Endothelial cell of umbilical vein (primary cell): ENCODE measurements at regions not wholly inside any gene's neighbourhood (a gene's known extent, or its start where the extent isn't known, plus 50 kb on each side); places are given as distances from the start of the nearest gene placed in this dataset.

ENCODE experiments used
- BruUV-seq: library from RNA; stranded (reverse); fragments of 400-500 nt; replicated peaks from 2 replicates; lab custom pipeline; 2021; lab: Mats Ljungman, UMichigan
- CTCF ChIA-PET: fragments of 300-600, 350-600 bp; sonication (Branson Sonifier 250); formaldehyde crosslinking; loops from one replicate; lab custom pipeline; 2021; ENCODE audit warnings: antibody characterized with exemption, inconsistent platforms; lab: Charles Lee
- POLR2A ChIA-PET: fragments of 300-600, 350-600 bp; sonication (Branson Sonifier 250); formaldehyde crosslinking; loops from one replicate; lab custom pipeline; 2021; ENCODE audit warnings: antibody characterized with exemption, inconsistent platforms; lab: Charles Lee
- DNase-seq: peaks from one replicate; pipeline ENCODE4 v3.0.0-alpha.2; 2011; ENCODE audit warnings: low read depth, low spot score
- FAIRE-seq: peaks from 2 replicates; lab custom pipeline; 2011; peaks lifted over from hg19 to GRCh38; lab: Jason Lieb, UNC
- H2AFZ ChIP-seq: 2 replicates; pipeline ENCODE4 v1.6.0; 2012; ENCODE audit warnings: low read depth, low read length, control low read depth, inconsistent platforms
- H3K27ac ChIP-seq: 2 replicates; pipeline ENCODE4 v1.5.1; 2011; ENCODE audit warnings: low read depth, mild to moderate bottlenecking, control low read depth, low read length, moderate library complexity; ENCODE audit not compliant: insufficient read depth
- H3K27me3 ChIP-seq, 2 experiments: 2 replicates each; pipeline versions ENCODE4 v1.6.0 to v1.6.1; 2011; ENCODE audit warnings: low read length in 2 of 2, mixed read lengths in 1 of 2; ENCODE audit not compliant: control insufficient read depth in 2 of 2, insufficient read depth in 2 of 2
- H3K36me3 ChIP-seq, 2 experiments: 2 replicates in 1 of 2; 3 replicates in 1 of 2; pipeline ENCODE4 v1.5.1; 2011; ENCODE audit warnings: low read length in 2 of 2, mild to moderate bottlenecking in 1 of 2, moderate library complexity in 1 of 2; ENCODE audit not compliant: control insufficient read depth in 2 of 2, insufficient read depth in 2 of 2; ENCODE audit errors: extremely low read depth in 1 of 2
- H3K4me1 ChIP-seq: 3 replicates; pipeline ENCODE4 v1.5.1; 2011; ENCODE audit warnings: mild to moderate bottlenecking, low read length; ENCODE audit not compliant: control insufficient read depth, insufficient read depth; ENCODE audit errors: extremely low read depth
- H3K4me2 ChIP-seq: 2 replicates; pipeline ENCODE4 v1.6.1; 2011; ENCODE audit warnings: low read length, control low read depth, mixed read lengths; ENCODE audit not compliant: insufficient read depth
- H3K4me3 ChIP-seq, 3 experiments: fragments of 200-600 bp in 1 of 3; sonication (generic), shearing (Covaris generic) in 1 of 3; replicated peaks in 1 of 3; 2 replicates each; pipeline ENCODE4 v1.5.1; 2011 to 2016; ENCODE audit warnings: control low read depth in 3 of 3, low read length in 3 of 3, mild to moderate bottlenecking in 2 of 3, inconsistent platforms in 1 of 3, low read depth in 1 of 3, moderate library complexity in 1 of 3; ENCODE audit not compliant: insufficient read depth in 1 of 3
- H3K79me2 ChIP-seq: 2 replicates; pipeline ENCODE4 v1.6.0; 2012; ENCODE audit warnings: low read length, inconsistent platforms; ENCODE audit not compliant: control insufficient read depth, insufficient read depth
- H3K9ac ChIP-seq: replicated peaks from 2 replicates; pipeline ENCODE3; 2011; ENCODE audit warnings: low read length, control low read depth; ENCODE audit not compliant: insufficient read depth; ENCODE audit errors: extremely low read depth
- H3K9me1 ChIP-seq: replicated peaks from 3 replicates; pipeline ENCODE4 v1.6.0; 2011; ENCODE audit warnings: mild to moderate bottlenecking, low read length; ENCODE audit not compliant: control insufficient read depth, insufficient read depth; ENCODE audit errors: extremely low read depth
- H3K9me3 ChIP-seq: replicated peaks from 2 replicates; pipeline ENCODE4 v1.5.1; 2012; ENCODE audit warnings: low read length, inconsistent platforms; ENCODE audit not compliant: control insufficient read depth, insufficient read depth
- H4K20me1 ChIP-seq: replicated peaks from 2 replicates; pipeline ENCODE3; 2011; ENCODE audit warnings: mild to moderate bottlenecking, low read length; ENCODE audit not compliant: control insufficient read depth, insufficient read depth; ENCODE audit errors: extremely low read depth
- CTCF ChIP-seq, 2 donors: IDR thresholded peaks; 1 replicate in 1 of 2; 2 replicates in 1 of 2; pipeline ENCODE4 v1.5.1; 2011; ENCODE audit warnings: low read length in 2 of 2, mild to moderate bottlenecking in 2 of 2, moderate library complexity in 2 of 2, control low read depth in 1 of 2, inconsistent platforms in 1 of 2, low read depth in 1 of 2; ENCODE audit not compliant: insufficient read depth in 1 of 2; ENCODE audit errors: extremely low read depth in 1 of 2
- EZH2 ChIP-seq: IDR thresholded peaks from 2 replicates; pipeline ENCODE4 v1.6.1; 2012; ENCODE audit warnings: borderline replicate concordance, low read depth, mild to moderate bottlenecking, moderate library complexity, low read length, inconsistent platforms; ENCODE audit not compliant: severe bottlenecking
- FOS ChIP-seq: IDR thresholded peaks from 2 replicates; pipeline ENCODE4 v1.6.1; 2011; ENCODE audit warnings: mild to moderate bottlenecking, low read length, moderate library complexity, borderline replicate concordance; ENCODE audit not compliant: insufficient read depth
- GATA2 ChIP-seq: IDR thresholded peaks from 2 replicates; pipeline ENCODE4 v1.7.0; 2011; ENCODE audit warnings: low read depth, mild to moderate bottlenecking, moderate library complexity, mixed read lengths, low read length; ENCODE audit not compliant: insufficient read length, insufficient read depth
- JUN ChIP-seq: IDR thresholded peaks from 2 replicates; pipeline ENCODE4 v1.6.1; 2011; ENCODE audit warnings: borderline replicate concordance, low read depth; ENCODE audit not compliant: insufficient read length, insufficient read depth
- MAX ChIP-seq: IDR thresholded peaks from 2 replicates; pipeline ENCODE4 v1.6.1; 2011; ENCODE audit not compliant: insufficient read depth, insufficient read length
- MYC ChIP-seq: IDR thresholded peaks from one replicate; pipeline ENCODE4 v1.6.1; 2011; ENCODE audit warnings: mild to moderate bottlenecking, low read depth, low read length
- POLR2A ChIP-seq: IDR thresholded peaks from 2 replicates; pipeline ENCODE4 v1.6.1; 2012; ENCODE audit warnings: low read depth, mild to moderate bottlenecking, control low read depth, low read length
- POLR2AphosphoS5 ChIP-seq: IDR thresholded peaks from 2 replicates; pipeline ENCODE4 v1.6.1; 2012; ENCODE audit warnings: low read depth, mild to moderate bottlenecking, control low read depth, low read length, moderate library complexity; ENCODE audit not compliant: insufficient read depth
- dilution Hi-C: fragments of 300-500 bp; cut with MboI; formaldehyde crosslinking; loops from one replicate; pipeline ENCODE4 v1.15.0; 2019; ENCODE audit warnings: low sequenced_read_pairs; ENCODE audit not compliant: extremely low pct_ligation_motif_present
- intact Hi-C: fragments of 100-400 bp; cut with micrococcal nuclease; formaldehyde crosslinking; loops from one replicate; pipeline ENCODE4 v1.10.0; 2022

DNA sequence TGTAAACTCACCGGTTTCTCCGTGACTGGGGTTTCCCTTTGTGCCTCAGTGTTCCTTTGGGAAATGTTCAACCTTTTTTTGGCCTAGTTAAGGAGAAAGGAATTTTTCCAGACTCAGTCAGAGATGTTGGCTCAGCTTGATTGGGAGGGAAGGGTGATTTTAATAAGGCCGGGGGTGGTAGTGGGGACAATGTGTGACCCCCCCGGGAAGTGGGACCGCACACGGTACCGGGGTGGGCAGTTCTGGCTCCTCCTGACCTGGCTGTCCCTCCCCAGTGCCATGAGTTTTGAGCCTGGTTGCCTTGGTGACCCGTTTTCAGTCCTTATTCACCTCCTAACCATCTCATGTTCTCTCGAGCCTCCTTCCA lies 132.7 kb downstream of the SNX5 start:
- intact Hi-C loops (no loop called here), dilution Hi-C loops (no loop called here)
- FAIRE-seq, result no peak
- Histone ChIP-seq H3K4me1 (peaks cover 5% of the 10 kb centered on the region), H3K4me2 (no peak overlapping the region), H2AFZ (no peak overlapping the region), H3K4me3 (no peak overlapping the region), H3K9me1 (no peaks in the 10 kb centered on the region), H3K27me3 (no peaks in the 10 kb centered on the region), H4K20me1 (no peaks in the 10 kb centered on the region), H3K27ac (no peak overlapping the region), H3K9ac (no peak overlapping the region), H3K36me3 (no peaks in the 10 kb centered on the region), H3K9me3 (no peaks in the 10 kb centered on the region), H3K79me2 (no peaks in the 10 kb centered on the region)
- BruUV-seq, result no TSS peak
- TF ChIP-seq EZH2, result no peak
- no peak for TF ChIP-seq JUN
- TF ChIP-seq CTCF (IDR thresholded peaks at IDR 0.05; ENCODE audit: extremely low read depth in 1 of 2, insufficient read depth in 1 of 2, low read depth in 1 of 2, low read length in 2 of 2), result no peak
- no peak for TF ChIP-seq MAX
- no peak for TF ChIP-seq POLR2A
- TF ChIP-seq MYC, result no peak
- no peak for TF ChIP-seq POLR2AphosphoS5
- TF ChIP-seq GATA2, result no peak
- no peak for TF ChIP-seq FOS
- no peak for DNase-seq
- CTCF ChIA-PET, result no interaction called here
- POLR2A ChIA-PET, result interaction anchor here (0.6 kb wide), 2 partner anchors 58 to 185 kb away, joined by 4 to 6 read pairs; no protein-coding TSS in a partner anchor
